Glomerular endothelial cell (primary cell): ENCODE measurements at regions not wholly inside any gene's neighbourhood (a gene's known extent, or its start where the extent isn't known, plus 50 kb on each side); places are given as distances from the start of the nearest gene placed in this dataset.
A peak's percentile ranks its signal among the peaks of the same experiment; 100 is the strongest.

Experiments
- DNase-seq: peaks from one replicate; pipeline ENCODE4 v3.0.0-alpha.2; 2011; ENCODE audit warnings: low read depth, low spot score; ENCODE audit errors: extremely low read depth

GRCh38 chr13:30359991-30360390 lies 52.6 kb upstream of the KATNAL1 start:
- no peak for DNase-seq

GRCh38 chr13:30360586-30360985 lies 53.2 kb upstream of the KATNAL1 start:
- DNase-seq = no peak

- DNase-seq = no peak
These were observed 54.8 kb upstream of the KATNAL1 start for GRCh38 chr13:30362005-30362788.

- DNase-seq = no peak
These were observed 55.5 kb upstream of the KATNAL1 start for GRCh38 chr13:30362869-30363268.

GRCh38 chr13:30363725-30364124 lies 56.4 kb upstream of the KATNAL1 start:
- no peak for DNase-seq

DNA sequence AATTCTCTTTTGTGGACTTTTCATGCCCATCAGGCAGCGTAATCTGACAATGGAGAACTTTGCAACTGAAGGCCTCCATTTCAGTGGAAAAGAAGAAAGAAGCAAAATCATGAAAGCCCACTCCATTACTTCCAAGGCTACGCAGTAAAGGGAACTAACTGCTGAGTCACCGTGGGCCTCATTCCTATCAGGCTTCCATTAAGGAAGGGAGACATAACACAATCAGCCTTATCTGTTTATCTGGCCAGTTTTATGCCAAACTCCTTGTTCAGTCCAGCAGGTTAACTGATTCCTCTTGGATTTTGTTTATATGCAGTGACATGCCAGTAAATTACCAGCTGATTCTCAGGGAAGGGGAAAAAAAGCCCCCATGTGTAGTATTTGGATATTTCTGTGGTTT lies 56.8 kb upstream of the KATNAL1 start:
- peak; percentile 44 for DNase-seq

GRCh38 chr13:30364876-30365275 lies 57.4 kb upstream of the UBE2L5 start:
- peak; percentile 77 for DNase-seq

DNA sequence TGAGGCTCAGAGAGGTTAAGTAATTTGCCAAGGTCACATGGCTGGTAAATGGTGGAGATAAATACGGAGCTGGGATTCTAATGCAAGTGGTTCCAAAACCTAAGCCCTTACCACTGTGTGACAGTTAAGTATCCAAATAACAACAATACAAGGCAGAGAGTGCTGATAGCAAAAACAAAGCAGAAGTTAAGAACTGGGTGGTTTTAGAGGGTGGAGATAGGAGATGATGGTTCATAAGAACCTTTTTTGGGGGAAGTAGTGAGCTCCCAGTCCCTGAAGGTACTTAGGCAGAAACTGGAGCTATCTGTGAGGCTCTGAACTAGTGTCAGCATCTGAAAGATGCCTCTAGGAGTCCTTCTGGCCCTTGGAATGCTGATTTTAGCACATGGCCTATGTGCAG lies 56.2 kb upstream of the UBE2L5 start:
- DNase-seq = no peak

DNA sequence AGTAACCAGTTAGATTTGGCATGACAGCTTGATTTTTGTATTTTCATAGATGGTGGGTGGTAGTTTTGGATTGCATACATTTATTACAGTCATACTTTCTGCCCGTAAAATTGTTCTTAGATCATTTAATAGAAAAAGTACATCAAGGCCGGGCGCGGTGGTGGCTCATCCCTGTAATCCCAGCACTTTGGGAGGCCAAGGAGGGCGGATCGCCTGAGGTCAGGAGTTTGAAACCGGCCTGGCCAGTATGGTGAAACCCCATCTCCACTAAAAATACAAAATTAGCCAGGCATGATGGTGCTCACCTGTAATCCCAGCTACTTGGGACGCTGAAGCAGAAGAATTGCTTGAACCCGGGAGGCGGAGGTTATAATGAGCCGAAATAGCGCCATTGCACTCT lies 55.0 kb upstream of the UBE2L5 start:
- DNase-seq = no peak

DNA sequence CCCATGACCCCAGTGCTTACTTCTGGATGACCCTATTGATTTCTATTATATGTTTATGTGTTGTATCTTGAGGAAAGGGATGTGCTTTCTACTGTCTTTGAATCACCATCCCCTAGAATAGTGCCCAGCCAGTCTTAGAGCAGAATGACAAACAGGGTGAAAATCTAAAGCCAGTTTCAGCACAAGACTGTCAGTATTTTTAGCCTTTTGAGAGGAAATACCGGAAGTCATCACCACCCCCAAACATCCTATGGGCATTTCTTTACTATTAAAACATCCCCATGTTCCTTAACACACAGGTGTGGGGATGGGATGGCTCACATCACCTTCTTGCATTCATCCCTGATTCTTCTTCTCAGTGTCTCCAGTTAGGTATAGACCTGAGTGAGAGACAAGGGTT lies 52.1 kb upstream of the UBE2L5 start:
- no peak for DNase-seq

DNA sequence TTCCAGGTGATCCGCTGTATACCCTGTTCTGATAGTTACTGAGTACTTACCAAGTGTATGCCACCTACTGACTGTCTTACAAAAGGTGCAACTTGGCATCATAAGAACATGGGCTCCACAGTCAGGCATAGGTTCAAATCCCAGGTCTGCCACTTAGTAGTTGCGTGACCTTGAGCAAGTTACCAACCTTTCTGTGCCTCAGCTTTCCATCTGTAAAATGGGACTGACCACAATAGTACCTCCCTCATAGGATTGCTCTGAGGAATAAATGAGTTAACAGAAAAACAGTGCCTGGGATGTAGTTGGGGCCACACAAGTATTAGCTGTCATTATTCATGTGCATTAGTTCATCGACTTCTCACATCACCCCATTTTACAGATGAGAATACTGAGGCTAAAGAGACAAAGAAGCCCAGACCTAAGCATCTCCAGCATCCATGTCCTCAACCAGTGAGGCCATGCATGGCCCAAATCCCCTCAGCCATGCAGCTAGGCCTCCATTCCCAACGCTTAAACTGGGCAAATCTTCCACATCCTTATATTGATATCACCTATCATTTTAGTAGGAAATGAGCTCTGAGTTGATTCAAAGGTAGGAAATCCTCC lies 51.3 kb upstream of the UBE2L5 start:
- no peak for DNase-seq

DNA sequence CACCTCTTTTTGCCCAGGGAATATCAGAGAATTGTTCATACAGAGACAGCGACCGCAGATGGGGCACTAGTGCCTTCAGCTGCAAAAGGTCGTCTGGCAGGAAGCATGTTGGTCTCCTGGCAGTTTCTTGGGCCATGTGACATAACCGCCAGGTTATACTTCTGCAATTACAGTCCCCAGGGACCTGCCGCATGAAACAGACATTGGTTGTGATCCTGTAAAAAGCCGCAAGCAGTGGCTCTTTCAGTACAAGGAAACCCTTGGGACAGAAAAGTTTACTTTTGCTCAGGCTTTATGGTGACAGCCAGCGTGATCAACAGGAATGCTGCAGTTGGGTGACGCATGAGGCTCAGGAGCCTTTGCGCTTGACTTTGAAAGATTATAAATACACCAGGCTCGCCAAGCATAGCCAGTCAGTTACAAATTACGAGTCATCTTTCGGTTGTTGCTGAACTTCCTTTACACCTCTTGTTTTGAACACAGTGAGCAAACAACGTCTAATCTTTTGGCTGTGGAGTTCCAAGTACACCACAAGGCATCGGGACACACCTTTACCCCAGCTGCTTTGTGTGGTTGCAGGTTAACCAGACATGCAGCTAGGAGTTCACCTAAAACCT lies 50.5 kb upstream of the UBE2L5 start:
- no peak for DNase-seq
